ENCODE measurements at regions not wholly inside any gene's neighbourhood (a gene's known extent, or its start where the extent isn't known, plus 50 kb on each side); places are given as distances from the start of the nearest gene placed in this dataset.

DNA sequence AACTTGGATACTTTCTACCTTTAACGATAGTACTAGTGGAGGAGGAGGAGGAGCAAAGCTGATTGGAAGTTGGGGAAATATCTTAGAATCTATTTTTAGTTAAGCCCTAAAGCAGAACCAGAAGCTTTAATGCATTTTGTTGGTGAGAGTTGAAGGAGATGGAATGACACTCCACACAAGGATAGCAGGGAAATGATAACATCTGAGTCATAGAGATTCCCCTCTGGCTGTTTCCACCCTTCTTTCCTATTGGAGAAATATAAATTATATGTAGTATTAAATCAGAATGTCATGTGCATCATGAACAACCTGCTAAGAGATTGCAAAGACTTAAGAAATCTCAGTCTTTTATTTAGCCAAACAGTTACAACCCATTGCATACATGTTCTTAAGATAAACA is 1357.7 kb downstream of the NCAM2 start:
- DNase-seq (ENCODE audit: low spot score) (no peak), ATAC-seq (no peak)
- ChIA-PET CTCF (no interaction called here), POLR2A (no interaction called here)
- H3K4me1 Mint-ChIP-seq = peaks cover 12% of the 10 kb centered on the region
- H3K4me3 Mint-ChIP-seq = no peak overlapping the region
- H3K27me3 Mint-ChIP-seq (ENCODE audit: low read depth) = no peaks in the 10 kb centered on the region
- no peak for TF ChIP-seq FOXK1 (CRISPR knock-in tag; IDR thresholded peaks at IDR 0.05)
- TF ChIP-seq SMAD3 (CRISPR knock-in tag; IDR thresholded peaks at IDR 0.05; ENCODE audit: borderline replicate concordance) = no peak
- TF ChIP-seq SMAD4 (CRISPR knock-in tag; IDR thresholded peaks at IDR 0.05) = no peak
- no peak for TF ChIP-seq GTF2I (CRISPR knock-in tag; conservative IDR thresholded peaks at IDR 0.05)
- no peak for TF ChIP-seq IRF2 (CRISPR knock-in tag; IDR thresholded peaks at IDR 0.05; ENCODE audit: borderline replicate concordance, low read depth)
- no peak for TF ChIP-seq OVOL2 (CRISPR knock-in tag; IDR thresholded peaks at IDR 0.05; ENCODE audit: borderline replicate concordance)
- TF ChIP-seq, protein P1, sequence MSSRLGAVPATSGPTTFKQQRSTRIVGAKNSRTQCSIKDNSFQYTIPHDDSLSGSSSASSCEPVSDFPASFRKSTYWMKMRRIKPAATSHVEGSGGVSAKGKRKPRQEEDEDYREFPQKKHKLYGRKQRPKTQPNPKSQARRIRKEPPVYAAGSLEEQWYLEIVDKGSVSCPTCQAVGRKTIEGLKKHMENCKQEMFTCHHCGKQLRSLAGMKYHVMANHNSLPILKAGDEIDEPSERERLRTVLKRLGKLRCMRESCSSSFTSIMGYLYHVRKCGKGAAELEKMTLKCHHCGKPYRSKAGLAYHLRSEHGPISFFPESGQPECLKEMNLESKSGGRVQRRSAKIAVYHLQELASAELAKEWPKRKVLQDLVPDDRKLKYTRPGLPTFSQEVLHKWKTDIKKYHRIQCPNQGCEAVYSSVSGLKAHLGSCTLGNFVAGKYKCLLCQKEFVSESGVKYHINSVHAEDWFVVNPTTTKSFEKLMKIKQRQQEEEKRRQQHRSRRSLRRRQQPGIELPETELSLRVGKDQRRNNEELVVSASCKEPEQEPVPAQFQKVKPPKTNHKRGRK (CRISPR knock-in tag; IDR thresholded peaks at IDR 0.05; ENCODE audit: borderline replicate concordance) = no peak
- no peak for TF ChIP-seq SP1 (CRISPR knock-in tag; conservative IDR thresholded peaks at IDR 0.05)
- TF ChIP-seq, protein P2, sequence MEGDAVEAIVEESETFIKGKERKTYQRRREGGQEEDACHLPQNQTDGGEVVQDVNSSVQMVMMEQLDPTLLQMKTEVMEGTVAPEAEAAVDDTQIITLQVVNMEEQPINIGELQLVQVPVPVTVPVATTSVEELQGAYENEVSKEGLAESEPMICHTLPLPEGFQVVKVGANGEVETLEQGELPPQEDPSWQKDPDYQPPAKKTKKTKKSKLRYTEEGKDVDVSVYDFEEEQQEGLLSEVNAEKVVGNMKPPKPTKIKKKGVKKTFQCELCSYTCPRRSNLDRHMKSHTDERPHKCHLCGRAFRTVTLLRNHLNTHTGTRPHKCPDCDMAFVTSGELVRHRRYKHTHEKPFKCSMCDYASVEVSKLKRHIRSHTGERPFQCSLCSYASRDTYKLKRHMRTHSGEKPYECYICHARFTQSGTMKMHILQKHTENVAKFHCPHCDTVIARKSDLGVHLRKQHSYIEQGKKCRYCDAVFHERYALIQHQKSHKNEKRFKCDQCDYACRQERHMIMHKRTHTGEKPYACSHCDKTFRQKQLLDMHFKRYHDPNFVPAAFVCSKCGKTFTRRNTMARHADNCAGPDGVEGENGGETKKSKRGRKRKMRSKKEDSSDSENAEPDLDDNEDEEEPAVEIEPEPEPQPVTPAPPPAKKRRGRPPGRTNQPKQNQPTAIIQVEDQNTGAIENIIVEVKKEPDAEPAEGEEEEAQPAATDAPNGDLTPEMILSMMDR (IDR thresholded peaks at IDR 0.05) = no peak
- peaks cover 14% of the 10 kb centered on the region for H3K36me3 Mint-ChIP-seq
- H3K9me3 Mint-ChIP-seq = peaks cover 25% of the 10 kb centered on the region
- no peak overlapping the region; the same call in 1 of the 2 replicates for H3K27ac Mint-ChIP-seq

DNA sequence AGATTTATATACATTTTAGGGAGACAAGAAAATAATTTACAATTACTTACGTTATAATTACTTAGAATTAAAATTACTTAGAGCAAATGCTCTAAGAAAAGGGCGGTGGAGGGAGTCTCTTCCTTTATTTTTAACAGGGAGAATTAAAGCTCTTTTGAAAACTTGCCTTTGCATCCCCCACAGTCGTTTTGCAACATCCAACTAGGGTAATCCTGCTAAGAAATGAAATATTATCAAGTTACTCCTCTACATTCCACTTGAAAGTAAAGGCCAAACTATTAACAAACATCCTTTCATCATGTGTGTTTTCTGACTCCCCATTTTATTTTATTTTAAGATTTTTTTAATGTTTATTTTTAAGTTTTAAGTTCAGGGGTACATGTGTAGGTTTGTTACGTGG is 1358.5 kb downstream of the NCAM2 start:
- Mint-ChIP-seq H3K4me3 (no peak overlapping the region), H3K27me3 (ENCODE audit: low read depth) (no peaks in the 10 kb centered on the region), H3K36me3 (peaks cover 17% of the 10 kb centered on the region), H3K4me1 (peaks cover 12% of the 10 kb centered on the region), H3K27ac (no peak overlapping the region), H3K9me3 (peaks cover 28% of the 10 kb centered on the region)
- CTCF ChIA-PET = no interaction called here
- POLR2A ChIA-PET = no interaction called here
- no peak for ATAC-seq
- DNase-seq (ENCODE audit: low spot score) = no peak
- TF ChIP-seq, protein P3, sequence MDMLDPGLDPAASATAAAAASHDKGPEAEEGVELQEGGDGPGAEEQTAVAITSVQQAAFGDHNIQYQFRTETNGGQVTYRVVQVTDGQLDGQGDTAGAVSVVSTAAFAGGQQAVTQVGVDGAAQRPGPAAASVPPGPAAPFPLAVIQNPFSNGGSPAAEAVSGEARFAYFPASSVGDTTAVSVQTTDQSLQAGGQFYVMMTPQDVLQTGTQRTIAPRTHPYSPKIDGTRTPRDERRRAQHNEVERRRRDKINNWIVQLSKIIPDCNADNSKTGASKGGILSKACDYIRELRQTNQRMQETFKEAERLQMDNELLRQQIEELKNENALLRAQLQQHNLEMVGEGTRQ (CRISPR knock-in tag; IDR thresholded peaks at IDR 0.05) = no peak
- TF ChIP-seq FOXJ3 (CRISPR knock-in tag; IDR thresholded peaks at IDR 0.05; ENCODE audit: borderline replicate concordance) (no peak), CREB1 (CRISPR knock-in tag; IDR thresholded peaks at IDR 0.05) (no peak), ZNF263 (CRISPR knock-in tag; IDR thresholded peaks at IDR 0.05; ENCODE audit: low read depth) (no peak), ZNF232 (CRISPR knock-in tag; IDR thresholded peaks at IDR 0.05) (no peak), TCF7 (CRISPR knock-in tag; IDR thresholded peaks at IDR 0.05; ENCODE audit: low read depth) (no peak), SOX15 (CRISPR knock-in tag; IDR thresholded peaks at IDR 0.05) (no peak)
- TF ChIP-seq, protein P4, sequence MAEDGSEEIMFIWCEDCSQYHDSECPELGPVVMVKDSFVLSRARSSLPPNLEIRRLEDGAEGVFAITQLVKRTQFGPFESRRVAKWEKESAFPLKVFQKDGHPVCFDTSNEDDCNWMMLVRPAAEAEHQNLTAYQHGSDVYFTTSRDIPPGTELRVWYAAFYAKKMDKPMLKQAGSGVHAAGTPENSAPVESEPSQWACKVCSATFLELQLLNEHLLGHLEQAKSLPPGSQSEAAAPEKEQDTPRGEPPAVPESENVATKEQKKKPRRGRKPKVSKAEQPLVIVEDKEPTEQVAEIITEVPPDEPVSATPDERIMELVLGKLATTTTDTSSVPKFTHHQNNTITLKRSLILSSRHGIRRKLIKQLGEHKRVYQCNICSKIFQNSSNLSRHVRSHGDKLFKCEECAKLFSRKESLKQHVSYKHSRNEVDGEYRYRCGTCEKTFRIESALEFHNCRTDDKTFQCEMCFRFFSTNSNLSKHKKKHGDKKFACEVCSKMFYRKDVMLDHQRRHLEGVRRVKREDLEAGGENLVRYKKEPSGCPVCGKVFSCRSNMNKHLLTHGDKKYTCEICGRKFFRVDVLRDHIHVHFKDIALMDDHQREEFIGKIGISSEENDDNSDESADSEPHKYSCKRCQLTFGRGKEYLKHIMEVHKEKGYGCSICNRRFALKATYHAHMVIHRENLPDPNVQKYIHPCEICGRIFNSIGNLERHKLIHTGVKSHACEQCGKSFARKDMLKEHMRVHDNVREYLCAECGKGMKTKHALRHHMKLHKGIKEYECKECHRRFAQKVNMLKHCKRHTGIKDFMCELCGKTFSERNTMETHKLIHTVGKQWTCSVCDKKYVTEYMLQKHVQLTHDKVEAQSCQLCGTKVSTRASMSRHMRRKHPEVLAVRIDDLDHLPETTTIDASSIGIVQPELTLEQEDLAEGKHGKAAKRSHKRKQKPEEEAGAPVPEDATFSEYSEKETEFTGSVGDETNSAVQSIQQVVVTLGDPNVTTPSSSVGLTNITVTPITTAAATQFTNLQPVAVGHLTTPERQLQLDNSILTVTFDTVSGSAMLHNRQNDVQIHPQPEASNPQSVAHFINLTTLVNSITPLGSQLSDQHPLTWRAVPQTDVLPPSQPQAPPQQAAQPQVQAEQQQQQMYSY (CRISPR knock-in tag; IDR thresholded peaks at IDR 0.05) = no peak
- TF ChIP-seq, protein P5, sequence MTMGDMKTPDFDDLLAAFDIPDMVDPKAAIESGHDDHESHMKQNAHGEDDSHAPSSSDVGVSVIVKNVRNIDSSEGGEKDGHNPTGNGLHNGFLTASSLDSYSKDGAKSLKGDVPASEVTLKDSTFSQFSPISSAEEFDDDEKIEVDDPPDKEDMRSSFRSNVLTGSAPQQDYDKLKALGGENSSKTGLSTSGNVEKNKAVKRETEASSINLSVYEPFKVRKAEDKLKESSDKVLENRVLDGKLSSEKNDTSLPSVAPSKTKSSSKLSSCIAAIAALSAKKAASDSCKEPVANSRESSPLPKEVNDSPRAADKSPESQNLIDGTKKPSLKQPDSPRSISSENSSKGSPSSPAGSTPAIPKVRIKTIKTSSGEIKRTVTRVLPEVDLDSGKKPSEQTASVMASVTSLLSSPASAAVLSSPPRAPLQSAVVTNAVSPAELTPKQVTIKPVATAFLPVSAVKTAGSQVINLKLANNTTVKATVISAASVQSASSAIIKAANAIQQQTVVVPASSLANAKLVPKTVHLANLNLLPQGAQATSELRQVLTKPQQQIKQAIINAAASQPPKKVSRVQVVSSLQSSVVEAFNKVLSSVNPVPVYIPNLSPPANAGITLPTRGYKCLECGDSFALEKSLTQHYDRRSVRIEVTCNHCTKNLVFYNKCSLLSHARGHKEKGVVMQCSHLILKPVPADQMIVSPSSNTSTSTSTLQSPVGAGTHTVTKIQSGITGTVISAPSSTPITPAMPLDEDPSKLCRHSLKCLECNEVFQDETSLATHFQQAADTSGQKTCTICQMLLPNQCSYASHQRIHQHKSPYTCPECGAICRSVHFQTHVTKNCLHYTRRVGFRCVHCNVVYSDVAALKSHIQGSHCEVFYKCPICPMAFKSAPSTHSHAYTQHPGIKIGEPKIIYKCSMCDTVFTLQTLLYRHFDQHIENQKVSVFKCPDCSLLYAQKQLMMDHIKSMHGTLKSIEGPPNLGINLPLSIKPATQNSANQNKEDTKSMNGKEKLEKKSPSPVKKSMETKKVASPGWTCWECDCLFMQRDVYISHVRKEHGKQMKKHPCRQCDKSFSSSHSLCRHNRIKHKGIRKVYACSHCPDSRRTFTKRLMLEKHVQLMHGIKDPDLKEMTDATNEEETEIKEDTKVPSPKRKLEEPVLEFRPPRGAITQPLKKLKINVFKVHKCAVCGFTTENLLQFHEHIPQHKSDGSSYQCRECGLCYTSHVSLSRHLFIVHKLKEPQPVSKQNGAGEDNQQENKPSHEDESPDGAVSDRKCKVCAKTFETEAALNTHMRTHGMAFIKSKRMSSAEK (CRISPR knock-in tag; IDR thresholded peaks at IDR 0.05; ENCODE audit: borderline replicate concordance) = no peak
- TF ChIP-seq, protein P6, sequence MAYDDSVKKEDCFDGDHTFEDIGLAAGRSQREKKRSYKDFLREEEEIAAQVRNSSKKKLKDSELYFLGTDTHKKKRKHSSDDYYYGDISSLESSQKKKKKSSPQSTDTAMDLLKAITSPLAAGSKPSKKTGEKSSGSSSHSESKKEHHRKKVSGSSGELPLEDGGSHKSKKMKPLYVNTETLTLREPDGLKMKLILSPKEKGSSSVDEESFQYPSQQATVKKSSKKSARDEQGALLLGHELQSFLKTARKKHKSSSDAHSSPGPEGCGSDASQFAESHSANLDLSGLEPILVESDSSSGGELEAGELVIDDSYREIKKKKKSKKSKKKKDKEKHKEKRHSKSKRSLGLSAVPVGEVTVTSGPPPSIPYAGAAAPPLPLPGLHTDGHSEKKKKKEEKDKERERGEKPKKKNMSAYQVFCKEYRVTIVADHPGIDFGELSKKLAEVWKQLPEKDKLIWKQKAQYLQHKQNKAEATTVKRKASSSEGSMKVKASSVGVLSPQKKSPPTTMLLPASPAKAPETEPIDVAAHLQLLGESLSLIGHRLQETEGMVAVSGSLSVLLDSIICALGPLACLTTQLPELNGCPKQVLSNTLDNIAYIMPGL (CRISPR knock-in tag; IDR thresholded peaks at IDR 0.05) = no peak

Measured in WTC11 (cell line).